ENCODE measurements at regions not wholly inside any gene's neighbourhood (a gene's known extent, or its start where the extent isn't known, plus 50 kb on each side); places are given as distances from the start of the nearest gene placed in this dataset.

DNA sequence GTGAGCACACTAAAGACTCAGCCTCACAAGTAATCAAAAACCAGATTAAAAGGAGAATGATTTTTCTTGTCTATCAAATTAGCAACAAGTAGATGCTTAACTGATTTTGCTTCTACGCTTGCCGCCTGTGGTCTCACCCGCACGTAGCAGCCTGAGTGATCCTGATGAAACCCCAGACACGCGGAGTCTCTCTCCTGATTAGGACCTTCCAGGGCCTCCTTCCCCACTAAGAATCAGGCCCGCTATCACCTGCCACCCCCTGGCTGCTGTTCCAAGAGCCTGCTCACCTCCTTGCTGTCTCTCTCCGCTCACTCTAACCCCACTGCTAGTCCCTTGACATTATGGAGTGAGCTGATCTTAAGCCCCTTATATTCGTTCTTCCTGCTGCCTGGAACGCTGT lies 325.9 kb upstream of the NRP1 start:
- H3K36me3 ChIP-seq: no peaks in the 10 kb centered on the region
- H3K9me3 ChIP-seq: no peaks in the 10 kb centered on the region
- DNase-seq (no peak), FAIRE-seq (no peak), ATAC-seq (no peak)
- no peak overlapping the region for H3K27ac ChIP-seq
- no peaks in the 10 kb centered on the region for H3K4me1 ChIP-seq
- H3K4me3 ChIP-seq: no peak overlapping the region
- TF ChIP-seq, protein P1, sequence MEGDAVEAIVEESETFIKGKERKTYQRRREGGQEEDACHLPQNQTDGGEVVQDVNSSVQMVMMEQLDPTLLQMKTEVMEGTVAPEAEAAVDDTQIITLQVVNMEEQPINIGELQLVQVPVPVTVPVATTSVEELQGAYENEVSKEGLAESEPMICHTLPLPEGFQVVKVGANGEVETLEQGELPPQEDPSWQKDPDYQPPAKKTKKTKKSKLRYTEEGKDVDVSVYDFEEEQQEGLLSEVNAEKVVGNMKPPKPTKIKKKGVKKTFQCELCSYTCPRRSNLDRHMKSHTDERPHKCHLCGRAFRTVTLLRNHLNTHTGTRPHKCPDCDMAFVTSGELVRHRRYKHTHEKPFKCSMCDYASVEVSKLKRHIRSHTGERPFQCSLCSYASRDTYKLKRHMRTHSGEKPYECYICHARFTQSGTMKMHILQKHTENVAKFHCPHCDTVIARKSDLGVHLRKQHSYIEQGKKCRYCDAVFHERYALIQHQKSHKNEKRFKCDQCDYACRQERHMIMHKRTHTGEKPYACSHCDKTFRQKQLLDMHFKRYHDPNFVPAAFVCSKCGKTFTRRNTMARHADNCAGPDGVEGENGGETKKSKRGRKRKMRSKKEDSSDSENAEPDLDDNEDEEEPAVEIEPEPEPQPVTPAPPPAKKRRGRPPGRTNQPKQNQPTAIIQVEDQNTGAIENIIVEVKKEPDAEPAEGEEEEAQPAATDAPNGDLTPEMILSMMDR (IDR thresholded peaks at IDR 0.05): no peak
- 85 to 90% methylated on average over 10 of the region's 10 CpGs for whole genome bisulfite sequencing, 2 donors
- intact Hi-C loops (cut with DNase I): no loop called here
- H3K27me3 ChIP-seq: no peaks in the 10 kb centered on the region

DNA sequence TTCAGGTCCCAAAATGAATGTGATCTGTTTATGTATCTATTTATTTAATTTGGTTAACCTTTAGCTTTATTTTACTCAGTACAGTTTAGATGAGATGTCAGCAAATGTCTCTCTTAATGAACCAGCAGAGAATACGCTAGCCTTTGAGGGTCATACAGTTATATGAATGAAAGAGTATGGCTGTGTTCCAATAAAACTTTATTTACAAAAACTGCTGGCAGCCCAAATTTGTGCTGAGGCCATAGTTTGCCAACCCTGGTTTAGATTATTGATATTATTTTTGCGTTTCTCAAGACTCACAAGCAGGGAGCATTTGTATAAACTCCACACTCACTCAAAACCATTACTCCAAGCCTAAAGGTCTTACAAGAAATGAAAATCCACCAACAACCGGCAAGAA lies 323.4 kb upstream of the NRP1 start:
- no peak overlapping the region for H3K27ac ChIP-seq
- no peaks in the 10 kb centered on the region for H3K36me3 ChIP-seq
- no peak overlapping the region for H3K4me3 ChIP-seq
- FAIRE-seq (no peak), DNase-seq (no peak), ATAC-seq (no peak)
- no peaks in the 10 kb centered on the region for H3K9me3 ChIP-seq
- 88 to 90% methylated on average over 3 of the region's 3 CpGs for WGBS, 2 donors
- TF ChIP-seq, protein P1 (IDR thresholded peaks at IDR 0.05): no peak
- H3K27me3 ChIP-seq: no peaks in the 10 kb centered on the region
- H3K4me1 ChIP-seq: no peaks in the 10 kb centered on the region
- intact Hi-C loops (cut with DNase I): no loop called here

DNA sequence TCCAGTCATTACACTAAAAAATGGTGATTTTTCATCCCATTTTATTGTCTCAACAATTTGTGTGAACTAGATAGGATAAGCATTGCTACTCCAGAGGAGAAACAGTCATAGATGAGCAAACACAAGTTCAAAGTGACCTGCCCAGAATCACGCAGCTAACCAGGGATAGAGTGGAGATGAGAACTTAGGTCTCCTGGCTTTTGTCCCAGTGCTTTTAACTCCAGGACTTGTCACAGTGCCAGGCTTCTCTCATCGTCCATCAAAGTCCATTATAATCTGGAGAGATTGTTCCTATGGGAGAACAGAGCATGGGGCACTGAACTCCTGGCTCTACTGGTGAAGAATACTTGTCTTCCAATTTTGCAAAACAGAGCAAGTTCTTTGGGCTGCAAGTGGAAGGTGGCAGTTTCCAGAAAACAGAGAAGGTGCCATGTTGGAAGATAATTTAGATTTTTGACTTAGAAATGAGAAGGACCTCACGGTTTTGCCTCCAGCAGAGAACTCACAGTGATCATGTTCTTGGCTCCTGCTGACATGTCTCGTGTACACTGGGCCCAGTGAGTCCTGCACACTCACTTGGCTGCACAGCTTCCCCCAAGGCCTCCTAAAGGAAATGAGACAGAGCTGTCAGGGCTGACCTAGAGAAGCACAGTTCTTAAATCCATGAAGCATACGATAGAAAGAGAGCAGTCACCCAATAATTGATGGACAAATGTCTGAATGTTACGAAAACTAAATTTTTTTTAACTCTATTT lies 322.9 kb upstream of the NRP1 start:
- Histone ChIP-seq H3K4me1 (no peaks in the 10 kb centered on the region), H3K27ac (no peak overlapping the region), H3K9me3 (no peaks in the 10 kb centered on the region), H3K36me3 (no peaks in the 10 kb centered on the region), H3K27me3 (no peaks in the 10 kb centered on the region), H3K4me3 (no peak overlapping the region)
- ATAC-seq: no peak
- FAIRE-seq: no peak
- no peak for DNase-seq
- TF ChIP-seq, protein P1 (IDR thresholded peaks at IDR 0.05): no peak
- intact Hi-C loops (cut with DNase I): no loop called here
- WGBS, 2 donors: 64 to 66% methylated on average over 6 of the region's 6 CpGs

DNA sequence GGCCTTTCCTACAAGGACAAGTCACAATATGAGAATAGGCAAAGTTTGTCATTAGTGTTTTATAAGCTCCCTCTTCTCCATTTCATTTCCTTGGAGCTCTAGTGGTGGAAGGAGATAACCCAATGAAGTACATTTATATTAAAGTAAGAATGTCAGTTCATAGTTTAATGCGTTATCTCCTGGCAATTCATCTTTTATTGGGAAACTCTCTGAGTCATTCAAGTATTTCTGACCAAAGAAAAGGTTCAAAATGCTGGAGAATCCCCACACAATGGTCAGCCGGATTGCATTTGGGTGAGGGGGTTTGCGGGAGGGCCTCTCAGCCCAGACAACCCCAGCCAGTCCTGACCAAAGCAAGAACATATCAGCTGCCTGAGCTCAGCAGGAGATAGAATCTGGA lies 321.5 kb upstream of the NRP1 start:
- 94 to 95% methylated on average over 3 of the region's 3 CpGs for WGBS, 2 donors
- Histone ChIP-seq H3K36me3 (no peaks in the 10 kb centered on the region), H3K4me1 (no peaks in the 10 kb centered on the region), H3K4me3 (no peak overlapping the region), H3K27ac (no peak overlapping the region), H3K9me3 (no peaks in the 10 kb centered on the region), H3K27me3 (no peaks in the 10 kb centered on the region)
- intact Hi-C loops (cut with DNase I): no loop called here
- FAIRE-seq (no peak), DNase-seq (no peak), ATAC-seq (no peak)
- TF ChIP-seq, protein P1 (IDR thresholded peaks at IDR 0.05): no peak

DNA sequence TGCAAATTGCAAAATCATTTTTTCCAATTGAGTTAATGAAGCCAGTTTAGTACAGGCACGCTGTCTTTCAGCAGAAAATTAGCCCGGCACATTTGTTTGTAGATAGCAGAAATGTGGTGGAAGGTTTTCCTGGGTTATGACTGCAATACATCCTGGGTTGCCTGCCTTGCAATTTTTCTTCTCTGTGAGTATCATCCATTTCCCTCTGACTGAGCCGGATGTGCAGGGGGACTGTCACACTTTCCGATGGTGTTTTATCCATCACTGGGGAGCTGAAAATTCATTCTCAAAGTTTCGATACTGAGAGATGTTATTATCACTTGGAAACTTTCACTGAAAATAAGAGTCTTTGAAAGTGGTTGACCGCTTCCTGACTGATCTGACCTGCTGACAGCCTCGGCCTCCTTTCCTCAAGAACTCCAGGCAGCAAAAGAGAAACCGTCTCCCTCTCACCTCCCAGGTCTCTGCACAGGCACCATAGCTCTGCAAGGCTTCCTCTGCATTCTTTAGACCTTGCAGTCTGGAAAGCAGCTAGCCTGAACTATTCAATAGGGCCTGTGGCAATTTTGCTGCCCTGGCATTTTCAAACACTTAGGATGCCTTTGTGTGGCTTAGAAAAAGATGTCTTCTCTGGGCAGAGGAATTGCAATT lies 320.8 kb upstream of the NRP1 start:
- no peak for ATAC-seq
- WGBS, 2 donors: 78 to 87% methylated on average over 8 of the region's 8 CpGs
- FAIRE-seq: no peak

More for the DNA sequence above, 320.8 kb upstream of the NRP1 start:
- intact Hi-C loops (cut with DNase I): no loop called here
- H3K27ac ChIP-seq: no peak overlapping the region
- no peak overlapping the region for H3K4me3 ChIP-seq
- H3K4me1 ChIP-seq: no peaks in the 10 kb centered on the region
- H3K9me3 ChIP-seq: no peaks in the 10 kb centered on the region
- H3K36me3 ChIP-seq: no peaks in the 10 kb centered on the region
- TF ChIP-seq, protein P1 (IDR thresholded peaks at IDR 0.05): no peak
- DNase-seq: no peak
- H3K27me3 ChIP-seq: no peaks in the 10 kb centered on the region
